ENCODE measurements at regions not wholly inside any gene's neighbourhood (a gene's known extent, or its start where the extent isn't known, plus 50 kb on each side); places are given as distances from the start of the nearest gene placed in this dataset.

DNA sequence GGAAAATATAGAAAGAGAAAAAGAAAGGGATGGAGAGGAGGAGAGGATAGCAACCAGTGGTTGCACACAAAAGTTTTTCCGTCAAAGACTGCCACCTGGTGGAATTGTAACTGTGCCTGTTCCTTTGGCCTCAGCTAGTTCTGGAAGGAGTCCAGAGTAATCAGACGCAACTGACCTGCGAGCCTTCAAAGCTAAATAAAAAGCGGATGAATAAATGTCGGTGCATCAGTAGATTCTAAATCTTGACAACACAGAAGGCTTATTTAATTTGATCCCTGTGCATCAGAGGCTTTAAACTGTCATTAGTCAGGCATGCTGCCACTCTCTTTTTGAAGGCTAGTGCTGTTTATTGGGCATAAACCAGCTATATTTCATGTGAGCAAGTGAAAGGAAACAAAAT, 132.9 kb upstream of the ACO1 start:
- H3K4me1 Mint-ChIP-seq, result no peaks in the 10 kb centered on the region
- POLR2A ChIA-PET, result no interaction called here
- H3K27ac Mint-ChIP-seq, result peak overlapping the region in 1 of 10 donors; percentile 78
- ATAC-seq, result no peak
- H3K27me3 Mint-ChIP-seq, result peaks cover 7 to 17% (median 11%) of the 10 kb centered on the region in 5 donors
- peak in 6 of 10 donors; percentile 3 to 40 (median 20) for DNase-seq
- no peaks in the 10 kb centered on the region for H3K36me3 Mint-ChIP-seq
- peaks cover 0 to 3% (median 0%) of the 10 kb centered on the region in 9 donors for H3K9me3 Mint-ChIP-seq
- H3K4me3 Mint-ChIP-seq, result no peak overlapping the region

DNA sequence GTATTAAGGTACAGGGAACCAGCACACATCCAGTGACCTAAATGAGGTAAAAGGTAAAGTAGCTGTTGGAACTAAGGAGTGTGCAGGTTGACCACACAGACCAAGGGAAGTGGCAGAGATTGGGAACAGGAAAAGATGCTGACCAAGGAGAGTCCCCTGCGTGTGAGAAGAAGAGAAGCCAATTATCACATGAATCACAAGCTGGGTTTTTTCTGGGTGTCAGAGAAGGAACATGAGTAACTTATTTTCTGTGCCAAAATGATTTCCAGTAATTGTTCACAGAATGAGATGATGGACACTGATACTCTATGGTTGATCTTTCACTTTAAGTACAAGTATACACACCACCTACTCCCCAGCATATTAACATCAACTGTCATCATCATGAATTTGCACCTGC, 130.7 kb upstream of the ACO1 start:
- DNase-seq (no peak), ATAC-seq (no peak)
- Mint-ChIP-seq H3K9me3 (peaks cover 0 to 3% (median 0%) of the 10 kb centered on the region in 9 donors), H3K27me3 (peaks cover 7 to 25% (median 19%) of the 10 kb centered on the region in 5 donors), H3K4me3 (no peak overlapping the region), H3K27ac (no peak overlapping the region), H3K4me1 (no peaks in the 10 kb centered on the region), H3K36me3 (no peaks in the 10 kb centered on the region)
- POLR2A ChIA-PET, result no interaction called here

DNA sequence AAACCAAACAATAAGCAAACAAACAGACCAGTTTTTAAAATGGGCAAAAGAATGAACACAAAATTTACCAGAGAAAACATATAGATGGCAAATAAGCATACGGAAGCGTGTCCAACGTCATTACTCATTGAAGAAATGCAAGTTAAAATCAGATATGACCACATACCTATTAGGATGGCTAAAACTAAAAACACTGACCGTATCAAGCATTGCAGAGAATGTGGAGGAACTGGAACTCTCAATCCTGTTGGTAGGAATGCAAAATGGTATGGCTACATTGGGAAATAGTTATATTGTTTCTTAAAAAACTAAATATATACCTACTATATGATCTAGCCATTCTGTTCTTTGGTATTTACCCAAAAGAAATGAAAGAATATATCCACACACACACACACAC, 129.4 kb upstream of the ACO1 start:
- H3K4me1 Mint-ChIP-seq, result no peaks in the 10 kb centered on the region
- peaks cover 0 to 3% (median 0%) of the 10 kb centered on the region in 9 donors for H3K9me3 Mint-ChIP-seq
- H3K27ac Mint-ChIP-seq, result no peak overlapping the region
- no peak overlapping the region for H3K4me3 Mint-ChIP-seq
- no peaks in the 10 kb centered on the region for H3K36me3 Mint-ChIP-seq
- DNase-seq, result no peak
- ATAC-seq, result no peak
- POLR2A ChIA-PET, result no interaction called here
- H3K27me3 Mint-ChIP-seq, result peaks cover 7 to 25% (median 17%) of the 10 kb centered on the region in 5 donors

DNA sequence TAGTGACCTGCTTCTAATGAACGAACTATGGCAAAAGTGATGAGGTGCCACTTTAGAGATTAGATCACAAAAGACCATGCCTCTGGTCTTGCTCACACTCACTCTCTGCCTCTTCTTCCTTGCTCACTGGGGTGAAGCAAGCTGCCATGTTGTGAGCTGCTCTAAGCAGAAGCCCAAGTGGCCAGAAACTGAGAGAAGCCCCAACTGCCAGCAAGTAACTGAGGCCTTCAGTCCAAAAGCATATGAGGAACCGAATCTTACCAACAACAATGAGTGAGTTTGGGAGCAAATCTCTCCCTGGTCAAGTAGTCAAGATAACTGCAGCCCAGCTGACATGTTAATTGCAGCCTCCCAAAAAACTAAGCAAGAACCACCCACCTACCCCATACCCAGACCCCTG, 126.0 kb upstream of the ACO1 start:
- POLR2A ChIA-PET, result no interaction called here
- ATAC-seq (no peak), DNase-seq (no peak)
- Mint-ChIP-seq H3K36me3 (peaks cover 0 to 5% (median 0%) of the 10 kb centered on the region in 3 donors), H3K9me3 (peaks cover 0 to 7% (median 0%) of the 10 kb centered on the region in 9 donors), H3K4me1 (no peaks in the 10 kb centered on the region), H3K4me3 (no peak overlapping the region), H3K27ac (no peak overlapping the region), H3K27me3 (peaks cover 2 to 32% (median 17%) of the 10 kb centered on the region in 5 donors)

DNA sequence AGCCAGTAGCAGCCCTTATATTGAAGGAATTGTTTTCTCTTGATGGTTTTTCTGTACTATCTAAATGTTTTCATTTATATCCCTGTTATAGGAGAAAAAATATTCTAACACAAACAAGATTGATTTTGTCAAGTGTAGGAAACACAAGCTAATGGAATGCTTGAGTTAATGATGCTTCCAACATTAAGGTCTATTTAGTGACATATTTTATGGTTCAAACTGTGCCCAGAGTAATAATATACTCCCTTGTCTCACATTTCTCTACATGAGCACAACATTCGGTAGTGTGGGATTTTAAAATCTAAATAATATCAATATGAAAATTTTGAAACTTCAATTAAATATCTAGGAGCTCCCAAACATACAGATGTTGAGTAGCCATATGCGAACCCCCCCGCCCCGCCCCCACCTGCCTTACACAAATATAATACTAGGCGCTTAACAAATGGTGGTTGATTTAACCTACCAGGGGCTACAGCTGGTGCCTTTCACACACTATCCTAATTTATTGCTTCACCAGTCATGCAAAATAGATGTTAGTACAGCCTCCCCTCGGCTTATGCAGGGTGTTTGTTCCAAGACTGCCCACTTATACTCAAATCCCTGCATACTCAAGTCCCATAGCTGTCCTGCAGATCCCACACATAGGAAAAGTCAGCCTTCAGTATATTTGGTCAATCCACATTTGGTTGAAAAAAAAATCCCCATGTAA, 124.1 kb upstream of the ACO1 start:
- Mint-ChIP-seq H3K9me3 (peaks cover 0 to 7% (median 0%) of the 10 kb centered on the region in 9 donors), H3K4me3 (no peak overlapping the region), H3K27ac (no peak overlapping the region), H3K4me1 (no peaks in the 10 kb centered on the region), H3K27me3 (peaks cover 0 to 35% (median 14%) of the 10 kb centered on the region in 5 donors), H3K36me3 (peaks cover 0 to 5% (median 0%) of the 10 kb centered on the region in 3 donors)
- ATAC-seq (no peak), DNase-seq (no peak)
- POLR2A ChIA-PET, result no interaction called here

DNA sequence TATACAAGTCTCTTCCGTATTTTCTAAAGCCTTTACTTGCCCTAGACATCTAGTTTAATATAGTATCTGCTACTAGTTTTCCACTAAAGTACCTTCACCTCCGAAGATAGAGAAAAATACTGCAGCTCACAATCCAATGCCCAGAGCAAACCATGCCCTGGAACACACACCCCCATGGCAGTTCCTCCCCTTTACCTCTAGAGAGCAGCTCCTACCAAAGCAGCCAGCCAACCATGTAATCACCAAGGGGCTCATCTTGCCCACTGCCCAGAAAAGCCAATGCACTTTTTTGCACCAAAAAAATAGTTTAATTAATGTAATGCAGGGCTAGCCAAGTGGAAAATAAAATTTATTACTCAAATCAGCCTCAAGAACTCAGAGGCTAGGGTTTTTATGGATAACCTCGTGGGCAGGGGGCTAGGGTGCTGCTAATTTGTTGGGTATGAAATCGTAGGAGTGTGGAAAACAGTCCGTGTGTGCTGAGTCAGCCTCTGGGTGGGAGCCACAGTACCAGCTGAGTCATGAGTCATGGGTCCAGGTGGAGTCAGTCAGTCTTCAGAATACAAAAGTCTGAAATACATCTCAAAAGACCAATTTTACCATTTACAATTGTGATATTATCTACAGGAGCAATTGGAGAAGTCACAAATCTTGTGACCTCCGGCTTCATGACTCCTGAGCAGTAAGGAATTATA, 120.1 kb upstream of the ACO1 start:
- H3K4me3 Mint-ChIP-seq, result no peak overlapping the region
- peaks cover 0 to 5% (median 0%) of the 10 kb centered on the region in 3 donors for H3K36me3 Mint-ChIP-seq

DNA sequence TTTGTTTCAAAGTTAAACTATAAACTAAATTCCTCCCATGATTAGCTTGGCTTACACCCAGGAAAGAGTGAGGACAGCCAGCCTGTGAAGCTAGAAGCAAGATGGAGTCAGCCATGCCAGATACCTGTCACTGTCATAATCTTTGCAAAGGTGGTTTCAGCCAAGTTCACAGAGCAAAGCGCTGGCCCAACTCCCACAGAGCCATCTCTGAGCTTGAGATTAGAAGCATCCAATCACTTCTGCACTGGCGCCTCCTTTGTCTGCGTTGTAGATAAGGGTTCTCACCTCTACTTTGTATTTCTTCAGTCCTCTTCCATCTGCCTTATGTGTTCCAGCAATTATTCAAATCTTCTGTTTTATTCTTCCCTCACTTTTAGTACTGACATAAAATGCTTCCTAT, 119.4 kb upstream of the ACO1 start:
- no peak for ATAC-seq
- H3K27ac Mint-ChIP-seq, result no peak overlapping the region
- H3K4me1 Mint-ChIP-seq, result no peaks in the 10 kb centered on the region
- H3K9me3 Mint-ChIP-seq, result peaks cover 0 to 7% (median 0%) of the 10 kb centered on the region in 9 donors
- no peak overlapping the region for H3K4me3 Mint-ChIP-seq
- no peak for DNase-seq
- H3K36me3 Mint-ChIP-seq, result peaks cover 0 to 5% (median 0%) of the 10 kb centered on the region in 3 donors
- POLR2A ChIA-PET, result no interaction called here
- peaks cover 0 to 20% (median 11%) of the 10 kb centered on the region in 5 donors for H3K27me3 Mint-ChIP-seq

More for the DNA sequence above, 120.1 kb upstream of the ACO1 start:
- Mint-ChIP-seq H3K27me3 (peaks cover 0 to 20% (median 11%) of the 10 kb centered on the region in 5 donors), H3K4me1 (no peaks in the 10 kb centered on the region), H3K27ac (no peak overlapping the region), H3K9me3 (peaks cover 0 to 7% (median 0%) of the 10 kb centered on the region in 9 donors)
- ATAC-seq, result no peak
- POLR2A ChIA-PET, result no interaction called here
- no peak for DNase-seq

DNA sequence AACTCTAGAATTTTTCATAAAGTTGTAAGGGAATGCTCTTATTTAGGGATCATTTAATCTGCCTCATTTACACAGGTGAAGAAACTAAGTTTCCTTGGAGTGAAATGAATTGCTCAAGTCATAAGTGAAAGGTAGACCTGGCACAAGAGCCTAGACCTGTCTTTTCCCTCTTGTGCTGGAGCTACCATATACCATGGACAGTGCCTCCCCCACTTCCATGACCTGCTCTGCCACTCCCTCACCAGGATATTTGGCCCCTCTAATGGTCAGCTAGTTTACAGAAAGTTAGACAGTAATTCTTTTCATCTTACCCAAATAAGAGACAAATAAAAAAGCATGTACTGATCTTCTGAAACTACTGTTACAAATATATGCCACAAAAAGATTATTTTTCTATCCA, 105.5 kb upstream of the ACO1 start:
- POLR2A ChIA-PET, result no interaction called here
- DNase-seq, result no peak
- Mint-ChIP-seq H3K4me3 (no peak overlapping the region), H3K36me3 (no peaks in the 10 kb centered on the region), H3K27ac (no peak overlapping the region), H3K4me1 (no peaks in the 10 kb centered on the region), H3K9me3 (no peaks in the 10 kb centered on the region), H3K27me3 (peaks cover 0 to 3% (median 0%) of the 10 kb centered on the region in 5 donors)
- ATAC-seq, result no peak

DNA sequence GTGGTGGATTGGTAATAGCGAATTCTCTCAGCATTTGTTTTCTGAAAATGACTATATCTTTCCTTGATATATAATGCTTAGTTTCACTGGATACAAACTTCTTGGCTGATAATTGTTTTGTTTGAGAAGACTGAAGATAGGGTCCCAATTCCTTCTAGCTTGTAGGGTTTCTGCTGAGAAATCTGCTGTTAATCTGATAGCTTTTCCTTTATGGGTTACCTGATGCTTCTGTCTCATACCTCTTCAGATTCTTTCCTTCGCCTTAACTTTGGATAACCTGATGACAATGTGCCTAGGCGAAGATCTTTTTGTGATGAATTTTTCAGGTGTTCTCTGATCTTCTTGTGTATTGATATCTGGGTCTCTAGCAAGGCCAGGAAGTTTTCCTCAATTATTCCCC, 94.7 kb upstream of the ACO1 start:
- Mint-ChIP-seq H3K36me3 (no peaks in the 10 kb centered on the region), H3K27me3 (peaks cover 2 to 24% (median 13%) of the 10 kb centered on the region in 5 donors), H3K4me3 (no peak overlapping the region), H3K4me1 (no peaks in the 10 kb centered on the region), H3K27ac (no peak overlapping the region), H3K9me3 (peaks cover 0 to 2% (median 0%) of the 10 kb centered on the region in 9 donors)
- DNase-seq (no peak), ATAC-seq (no peak)
- POLR2A ChIA-PET, result no interaction called here

DNA sequence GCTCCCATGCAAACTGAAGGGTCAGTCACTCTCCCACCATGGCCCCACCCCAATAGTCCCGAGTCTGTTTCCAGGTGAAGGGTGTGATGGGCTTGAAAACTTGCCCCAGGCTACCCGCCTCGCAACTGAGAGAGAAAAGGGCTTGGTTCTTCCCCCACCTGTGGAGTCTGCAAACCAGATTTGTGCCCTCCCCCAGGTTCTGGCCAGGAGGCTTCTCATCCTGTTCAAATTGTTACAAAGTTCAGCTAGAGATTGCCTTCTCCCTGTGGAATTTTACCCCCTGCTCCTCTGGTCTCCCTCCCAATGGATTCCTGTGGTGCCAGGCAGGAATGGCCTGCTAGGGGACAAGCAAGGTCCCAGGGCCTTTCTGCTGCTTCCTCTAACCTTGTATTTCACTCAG, 93.1 kb upstream of the ACO1 start:
- POLR2A ChIA-PET, result no interaction called here
- DNase-seq (no peak), ATAC-seq (no peak)
- H3K4me1 Mint-ChIP-seq, result no peaks in the 10 kb centered on the region
- no peaks in the 10 kb centered on the region for H3K36me3 Mint-ChIP-seq
- H3K9me3 Mint-ChIP-seq, result peaks cover 0 to 2% (median 0%) of the 10 kb centered on the region in 9 donors
- H3K27ac Mint-ChIP-seq, result no peak overlapping the region
- no peak overlapping the region for H3K4me3 Mint-ChIP-seq
- H3K27me3 Mint-ChIP-seq, result peaks cover 4 to 30% (median 15%) of the 10 kb centered on the region in 5 donors

DNA sequence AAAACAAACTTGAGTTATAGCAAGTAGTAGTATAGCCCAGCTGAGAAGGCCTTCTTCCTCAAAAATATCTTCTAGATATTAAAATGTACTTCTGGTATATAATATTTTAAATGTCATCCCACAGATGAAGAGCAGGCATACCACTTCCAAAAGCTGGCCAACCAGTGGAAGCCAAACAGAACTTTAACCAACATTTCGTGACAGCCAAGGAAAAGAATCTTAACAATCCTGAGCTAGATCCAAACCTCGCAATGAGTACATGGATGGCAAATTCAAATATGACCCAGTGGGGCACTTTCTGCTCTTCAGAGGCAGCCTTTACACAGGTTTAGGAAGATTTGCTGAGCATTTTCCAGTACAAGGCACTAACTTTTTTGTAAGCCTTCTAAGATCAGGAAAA, 91.8 kb upstream of the ACO1 start:
- peaks cover 0 to 1% (median 0%) of the 10 kb centered on the region in 3 donors for H3K36me3 Mint-ChIP-seq
- H3K4me3 Mint-ChIP-seq, result no peak overlapping the region
- peaks cover 7 to 43% (median 17%) of the 10 kb centered on the region in 5 donors for H3K27me3 Mint-ChIP-seq
- peaks cover 0 to 3% (median 0%) of the 10 kb centered on the region in 9 donors for H3K9me3 Mint-ChIP-seq
- H3K4me1 Mint-ChIP-seq, result no peaks in the 10 kb centered on the region
- no peak for DNase-seq
- no peak for ATAC-seq
- POLR2A ChIA-PET, result no interaction called here
- H3K27ac Mint-ChIP-seq, result no peak overlapping the region

DNA sequence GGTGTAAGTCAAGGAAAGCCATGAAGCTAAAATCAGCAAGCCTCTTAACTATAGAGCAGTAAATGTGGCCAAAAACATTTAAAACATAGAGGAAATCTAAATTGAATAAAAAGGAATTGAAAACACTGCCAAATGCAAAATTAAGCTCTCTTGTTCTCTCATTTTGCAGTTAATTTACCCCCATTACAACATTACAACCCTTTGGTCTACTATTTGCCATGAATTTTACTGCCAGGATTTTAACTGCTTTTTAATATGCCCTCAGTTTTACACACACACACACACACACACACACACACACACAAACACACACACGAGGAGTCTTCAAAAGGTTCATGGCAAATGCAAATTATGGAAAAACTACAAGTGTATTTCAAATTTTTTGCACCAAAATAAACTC, 91.4 kb upstream of the ACO1 start:
- POLR2A ChIA-PET, result no interaction called here
- H3K36me3 Mint-ChIP-seq, result peaks cover 0 to 6% (median 0%) of the 10 kb centered on the region in 3 donors
- no peak for ATAC-seq
- H3K27me3 Mint-ChIP-seq, result peaks cover 7 to 48% (median 17%) of the 10 kb centered on the region in 5 donors
- no peak overlapping the region for H3K4me3 Mint-ChIP-seq
- no peak overlapping the region for H3K27ac Mint-ChIP-seq
- DNase-seq, result no peak
- H3K4me1 Mint-ChIP-seq, result no peaks in the 10 kb centered on the region
- H3K9me3 Mint-ChIP-seq, result peaks cover 0 to 7% (median 0%) of the 10 kb centered on the region in 9 donors

DNA sequence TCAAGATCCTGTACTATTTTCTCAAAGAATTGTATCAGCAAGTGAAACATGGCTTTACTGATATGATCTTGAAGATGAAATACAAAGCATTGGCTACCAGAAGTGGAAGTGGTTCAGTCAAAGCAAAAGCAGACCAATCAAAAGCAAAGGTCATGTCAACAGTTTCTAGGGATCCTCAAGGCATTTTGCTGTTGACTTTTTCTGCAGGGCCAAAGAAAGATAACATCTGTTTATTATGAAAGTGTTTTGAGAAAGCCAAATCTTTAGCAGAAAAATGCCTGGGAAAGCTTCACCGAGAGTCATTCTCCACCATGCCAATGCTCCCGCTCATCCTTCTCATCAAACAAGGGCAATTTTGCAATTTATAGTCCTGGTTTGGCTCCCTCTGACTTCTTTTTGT, 90.3 kb upstream of the ACO1 start:
- H3K4me3 Mint-ChIP-seq, result no peak overlapping the region
- peaks cover 0 to 6% (median 0%) of the 10 kb centered on the region in 3 donors for H3K36me3 Mint-ChIP-seq
- H3K4me1 Mint-ChIP-seq, result no peaks in the 10 kb centered on the region
- no peak for DNase-seq
- peaks cover 10 to 58% (median 21%) of the 10 kb centered on the region in 5 donors for H3K27me3 Mint-ChIP-seq
- H3K27ac Mint-ChIP-seq, result no peak overlapping the region
- ATAC-seq, result no peak
- POLR2A ChIA-PET, result no interaction called here
- peaks cover 0 to 7% (median 0%) of the 10 kb centered on the region in 9 donors for H3K9me3 Mint-ChIP-seq

Data from naive thymus-derived CD8-positive, alpha-beta T cell (primary cell).